ENCODE measurements at regions not wholly inside any gene's neighbourhood (a gene's known extent, or its start where the extent isn't known, plus 50 kb on each side); places are given as distances from the start of the nearest gene placed in this dataset.

DNA sequence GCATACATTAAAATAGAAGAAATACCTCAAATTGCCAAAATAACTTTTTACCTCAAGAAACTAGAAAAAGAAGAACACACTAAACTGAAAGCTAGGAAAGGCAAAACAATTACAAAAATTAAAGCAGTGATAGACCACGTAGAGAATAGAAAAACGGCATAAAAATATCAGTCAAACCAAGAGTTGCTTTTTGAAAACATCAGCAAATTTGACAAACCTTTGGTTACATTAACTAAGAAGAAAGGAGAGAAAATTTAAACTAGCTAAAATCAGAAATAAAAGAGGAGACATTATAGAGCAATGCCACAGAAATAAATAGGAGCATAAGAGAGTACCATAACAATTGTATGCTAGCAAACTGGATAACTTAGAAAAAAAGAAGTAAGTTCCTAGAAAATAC is 553.8 kb downstream of the CCER1 start:
- no peak for ATAC-seq
- no peak for TF ChIP-seq CTCF (IDR thresholded peaks at IDR 0.05)
- no peak for TF ChIP-seq POLR2AphosphoS5 (IDR thresholded peaks at IDR 0.05)
- no peak for TF ChIP-seq POLR2A (IDR thresholded peaks at IDR 0.05)
- TF ChIP-seq EP300 (IDR thresholded peaks at IDR 0.05), result no peak
- Histone ChIP-seq H3K27ac (no peak overlapping the region), H3K9me3 (peaks cover 0 to 10% (median 0%) of the 10 kb centered on the region in 3 donors), H3K27me3 (no peaks in the 10 kb centered on the region), H3K36me3 (no peaks in the 10 kb centered on the region), H3K4me1 (no peaks in the 10 kb centered on the region), H3K4me3 (no peak overlapping the region)
- WGBS, 2 donors (ENCODE audit: low coverage in 1 of 2), result 87 to 94% methylated on average over 2 of the region's 2 CpGs

DNA sequence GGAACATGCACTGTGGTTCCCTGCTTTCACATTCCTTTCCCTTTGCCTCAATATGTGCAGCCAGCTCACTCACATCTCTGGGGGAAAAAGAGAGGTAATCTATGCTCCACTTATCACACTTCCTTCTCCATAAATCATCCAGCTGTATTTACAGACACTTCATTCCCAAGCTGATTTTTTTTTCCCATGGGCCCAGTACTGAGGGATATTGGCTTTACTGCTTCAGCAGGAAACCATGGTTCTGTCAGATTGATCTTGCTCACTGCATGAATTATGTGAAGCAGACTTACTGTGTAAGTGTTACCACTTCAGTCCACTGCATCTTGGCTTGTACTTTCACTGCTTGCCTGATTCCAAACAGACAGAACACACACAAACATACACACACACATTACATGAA is 555.6 kb downstream of the CCER1 start:
- H3K4me3 ChIP-seq, result no peak overlapping the region
- no peak overlapping the region for H3K27ac ChIP-seq
- no peaks in the 10 kb centered on the region for H3K36me3 ChIP-seq
- TF ChIP-seq POLR2AphosphoS5 (IDR thresholded peaks at IDR 0.05), result no peak
- peaks cover 0 to 18% (median 0%) of the 10 kb centered on the region in 3 donors for H3K9me3 ChIP-seq
- no peaks in the 10 kb centered on the region for H3K27me3 ChIP-seq
- no peak for ATAC-seq
- no peaks in the 10 kb centered on the region for H3K4me1 ChIP-seq

GRCh38 chr12:90398285-90398836 is 556.6 kb downstream of the CCER1 start:
- Histone ChIP-seq H3K9me3 (peaks cover 0 to 18% (median 0%) of the 10 kb centered on the region in 3 donors), H3K4me1 (no peaks in the 10 kb centered on the region), H3K27ac (no peak overlapping the region), H3K4me3 (no peak overlapping the region), H3K27me3 (no peaks in the 10 kb centered on the region), H3K36me3 (no peaks in the 10 kb centered on the region)
- ATAC-seq, result no peak
- TF ChIP-seq POLR2A (IDR thresholded peaks at IDR 0.05) (no peak), CTCF (IDR thresholded peaks at IDR 0.05) (no peak), EP300 (IDR thresholded peaks at IDR 0.05) (no peak), POLR2AphosphoS5 (IDR thresholded peaks at IDR 0.05) (no peak)

DNA sequence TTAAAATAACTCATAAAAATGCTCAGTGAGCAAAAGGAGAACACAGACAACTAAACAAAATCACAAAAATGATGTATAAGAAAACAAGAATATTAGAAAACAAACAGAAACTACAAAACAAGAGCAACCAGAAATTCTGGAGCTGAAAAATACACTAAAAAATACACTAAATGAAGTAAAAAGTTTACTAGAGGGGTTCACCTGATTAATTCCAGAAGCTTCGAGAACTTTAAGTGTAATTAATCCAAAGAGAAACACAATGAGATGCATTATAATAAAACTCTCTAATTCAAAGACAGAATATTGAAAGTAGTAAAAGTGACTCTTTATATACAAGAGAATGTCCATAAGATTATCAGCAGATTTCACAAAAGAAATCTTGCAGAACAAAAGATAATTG is 558.4 kb downstream of the CCER1 start:
- no peak overlapping the region for H3K4me3 ChIP-seq
- peaks cover 0 to 25% (median 0%) of the 10 kb centered on the region in 3 donors for H3K9me3 ChIP-seq
- ATAC-seq, result no peak
- no peaks in the 10 kb centered on the region for H3K4me1 ChIP-seq
- H3K27ac ChIP-seq, result no peak overlapping the region
- no peaks in the 10 kb centered on the region for H3K36me3 ChIP-seq
- H3K27me3 ChIP-seq, result no peaks in the 10 kb centered on the region
- 81 to 100% methylated on average over 1 of the region's 1 CpG for WGBS, 2 donors (ENCODE audit: low coverage in 1 of 2)
- no peak for TF ChIP-seq EP300 (IDR thresholded peaks at IDR 0.05)
- no peak for TF ChIP-seq POLR2AphosphoS5 (IDR thresholded peaks at IDR 0.05)
- no peak for TF ChIP-seq POLR2A (IDR thresholded peaks at IDR 0.05)
- no peak for TF ChIP-seq CTCF (IDR thresholded peaks at IDR 0.05)

DNA sequence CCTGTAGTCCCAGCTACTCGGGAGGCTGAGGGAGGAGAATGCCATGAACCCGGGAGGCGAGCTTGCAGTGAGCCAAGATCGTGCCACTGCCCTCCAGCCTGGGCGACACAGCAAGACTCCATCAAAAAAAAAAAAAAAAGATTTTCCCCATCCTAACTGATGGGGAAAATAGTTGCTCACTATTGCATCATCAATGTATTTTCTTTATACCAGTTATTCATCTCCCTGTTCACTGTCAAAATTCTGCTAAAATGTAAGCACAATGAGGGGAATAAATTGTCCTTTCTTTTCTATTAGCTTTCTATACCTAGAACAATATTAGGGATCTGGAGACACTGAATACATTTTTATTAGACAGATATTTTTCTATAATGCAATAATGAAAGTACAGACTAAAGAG is 561.3 kb downstream of the CCER1 start:
- Histone ChIP-seq H3K4me3 (no peak overlapping the region), H3K36me3 (no peaks in the 10 kb centered on the region), H3K27ac (no peak overlapping the region), H3K4me1 (no peaks in the 10 kb centered on the region), H3K27me3 (no peaks in the 10 kb centered on the region), H3K9me3 (peaks cover 0 to 25% (median 0%) of the 10 kb centered on the region in 3 donors)
- WGBS, 2 donors (ENCODE audit: low coverage in 1 of 2), result 80% methylated on average over 1 of the region's 5 CpGs; no CpG with 5 or more reads in 1 of the 2 donors
- TF ChIP-seq POLR2AphosphoS5 (IDR thresholded peaks at IDR 0.05), result no peak
- TF ChIP-seq EP300 (IDR thresholded peaks at IDR 0.05), result no peak
- ATAC-seq, result no peak

DNA sequence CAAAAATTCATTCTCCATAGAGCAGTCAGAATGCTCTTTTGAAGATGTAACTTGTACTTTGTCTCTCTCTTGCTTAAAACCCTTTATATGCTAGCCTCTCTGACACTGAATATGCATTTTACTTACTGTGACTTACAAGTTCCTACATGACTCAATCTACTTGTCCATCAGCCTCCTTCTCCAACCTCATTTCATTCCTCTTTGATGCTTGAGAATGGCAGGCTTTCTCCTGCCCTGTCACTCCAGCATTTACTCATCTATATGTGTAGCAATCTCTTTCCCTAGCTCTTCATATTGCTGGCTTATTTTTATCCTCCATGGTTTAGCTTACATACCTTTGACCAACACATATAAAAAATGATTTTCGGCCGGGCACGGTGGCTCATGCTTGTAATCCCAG is 561.9 kb downstream of the CCER1 start:
- Histone ChIP-seq H3K4me1 (no peaks in the 10 kb centered on the region), H3K36me3 (no peaks in the 10 kb centered on the region), H3K9me3 (peaks cover 0 to 25% (median 0%) of the 10 kb centered on the region in 3 donors), H3K27me3 (no peaks in the 10 kb centered on the region), H3K4me3 (no peak overlapping the region), H3K27ac (no peak overlapping the region)
- WGBS, 2 donors (ENCODE audit: low coverage in 1 of 2), result no CpG with 5 or more reads among the region's 3 CpGs
- TF ChIP-seq POLR2A (IDR thresholded peaks at IDR 0.05) (no peak), POLR2AphosphoS5 (IDR thresholded peaks at IDR 0.05) (no peak)
- no peak for ATAC-seq

Measured in gastroesophageal sphincter (tissue), 4 donors.